Thyroid gland (tissue), 4 donors: ENCODE measurements at regions not wholly inside any gene's neighbourhood (a gene's known extent, or its start where the extent isn't known, plus 50 kb on each side); places are given as distances from the start of the nearest gene placed in this dataset.

Experiments used
- CTCF ChIP-seq, 6 experiments: fragments of 200-600 bp in 3 of 6; fragments of 450-650 bp in 3 of 6; sonication (generic) in 3 of 6; IDR thresholded peaks; one replicate each; pipeline ENCODE4 v1.5.1; 2016 to 2019; ENCODE audit warnings: antibody characterized with exemption in 6 of 6, mild to moderate bottlenecking in 2 of 6, inconsistent platforms in 1 of 6, moderate library complexity in 1 of 6
- POLR2A ChIP-seq, 2 donors: fragments of 450-650 bp; IDR thresholded peaks; one replicate each; pipeline ENCODE4 v1.6.1; 2017; ENCODE audit warnings: antibody characterized with exemption in 2 of 2, mild to moderate bottlenecking in 2 of 2, moderate library complexity in 1 of 2

DNA sequence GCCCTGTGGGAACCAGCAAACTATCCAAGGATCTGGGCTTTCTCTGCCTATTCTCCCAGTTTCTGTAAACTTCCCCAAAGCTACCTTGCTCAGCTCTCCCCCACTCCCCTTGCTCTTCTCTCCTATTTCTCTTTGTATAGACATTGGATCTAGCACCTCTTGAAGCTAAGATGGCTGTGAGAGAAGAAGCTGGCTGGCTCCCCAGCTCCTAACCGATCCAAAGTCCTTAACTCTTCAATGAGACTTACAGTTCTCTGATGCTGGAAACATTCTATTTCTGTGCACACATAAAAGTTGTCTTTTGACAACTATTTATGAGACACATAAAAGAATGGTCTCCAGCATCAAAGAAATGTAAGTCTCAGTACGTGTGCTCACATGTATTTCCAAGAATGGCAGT, 70.6 kb upstream of the C3orf80 start:
- TF ChIP-seq CTCF (IDR thresholded peaks at IDR 0.05) (no peak), POLR2A (IDR thresholded peaks at IDR 0.05) (no peak)
